H7 (cell line): ENCODE measurements at regions not wholly inside any gene's neighbourhood (a gene's known extent, or its start where the extent isn't known, plus 50 kb on each side); places are given as distances from the start of the nearest gene placed in this dataset.
A peak's percentile ranks its signal among the peaks of the same experiment; 100 is the strongest.

ENCODE experiments used
- DNase-seq: peaks from one replicate; pipeline ENCODE4 v3.0.0; 2012
- H3K27me3 ChIP-seq: 2 replicates; pipeline ENCODE4 v1.6.0; 2011; ENCODE audit warnings: mild to moderate bottlenecking, low read length; ENCODE audit not compliant: control insufficient read depth, insufficient read depth
- H3K36me3 ChIP-seq: replicated peaks from 2 replicates; pipeline ENCODE4 v1.5.1; 2011; ENCODE audit warnings: low read length; ENCODE audit not compliant: control insufficient read depth, insufficient read depth
- H3K4me3 ChIP-seq: 2 replicates; pipeline ENCODE4 v1.5.1; 2011; ENCODE audit warnings: low read depth, mild to moderate bottlenecking, control low read depth, low read length, moderate library complexity; ENCODE audit not compliant: insufficient read depth

- H3K27me3 ChIP-seq = no peaks in the 10 kb centered on the region
- no peaks in the 10 kb centered on the region for H3K36me3 ChIP-seq
- DNase-seq = no peak
- H3K4me3 ChIP-seq = no peak overlapping the region
Observed at GRCh38 chr2:84052043-84052442, 407.0 kb downstream of the SUCLG1 start.

GRCh38 chr2:84048964-84049363 lies 410.1 kb downstream of the SUCLG1 start:
- Histone ChIP-seq H3K4me3 (no peak overlapping the region), H3K27me3 (no peaks in the 10 kb centered on the region), H3K36me3 (no peaks in the 10 kb centered on the region)
- no peak for DNase-seq

- Histone ChIP-seq H3K36me3 (no peaks in the 10 kb centered on the region), H3K27me3 (no peaks in the 10 kb centered on the region), H3K4me3 (no peak overlapping the region)
- DNase-seq = no peak
Observed at GRCh38 chr2:84041506-84041905, 417.6 kb downstream of the SUCLG1 start.

DNA sequence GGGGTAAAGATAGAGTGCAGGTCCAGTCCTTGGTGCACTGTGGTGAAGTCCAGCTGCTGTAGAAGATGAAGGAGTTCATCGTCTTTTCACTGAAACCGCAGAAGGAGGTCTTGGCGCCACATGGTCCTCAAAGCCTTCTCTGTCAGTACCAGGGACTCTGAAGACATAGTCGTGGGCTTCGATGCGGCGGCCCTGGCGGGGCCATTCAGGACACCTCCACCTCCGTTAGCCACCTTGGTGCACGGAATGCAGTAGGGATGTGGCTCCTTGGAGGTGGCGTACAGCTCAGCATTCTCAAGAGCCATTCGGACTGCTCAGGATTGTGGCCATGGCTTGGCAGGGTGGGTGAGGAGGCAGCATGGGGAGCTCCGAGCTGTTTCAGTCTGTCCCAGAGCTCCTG lies 418.8 kb downstream of the SUCLG1 start:
- Histone ChIP-seq H3K4me3 (no peak overlapping the region), H3K27me3 (no peaks in the 10 kb centered on the region), H3K36me3 (no peaks in the 10 kb centered on the region)
- no peak for DNase-seq

GRCh38 chr2:84038866-84039265 lies 420.2 kb downstream of the SUCLG1 start:
- Histone ChIP-seq H3K36me3 (no peaks in the 10 kb centered on the region), H3K27me3 (no peaks in the 10 kb centered on the region), H3K4me3 (no peak overlapping the region)
- no peak for DNase-seq

DNA sequence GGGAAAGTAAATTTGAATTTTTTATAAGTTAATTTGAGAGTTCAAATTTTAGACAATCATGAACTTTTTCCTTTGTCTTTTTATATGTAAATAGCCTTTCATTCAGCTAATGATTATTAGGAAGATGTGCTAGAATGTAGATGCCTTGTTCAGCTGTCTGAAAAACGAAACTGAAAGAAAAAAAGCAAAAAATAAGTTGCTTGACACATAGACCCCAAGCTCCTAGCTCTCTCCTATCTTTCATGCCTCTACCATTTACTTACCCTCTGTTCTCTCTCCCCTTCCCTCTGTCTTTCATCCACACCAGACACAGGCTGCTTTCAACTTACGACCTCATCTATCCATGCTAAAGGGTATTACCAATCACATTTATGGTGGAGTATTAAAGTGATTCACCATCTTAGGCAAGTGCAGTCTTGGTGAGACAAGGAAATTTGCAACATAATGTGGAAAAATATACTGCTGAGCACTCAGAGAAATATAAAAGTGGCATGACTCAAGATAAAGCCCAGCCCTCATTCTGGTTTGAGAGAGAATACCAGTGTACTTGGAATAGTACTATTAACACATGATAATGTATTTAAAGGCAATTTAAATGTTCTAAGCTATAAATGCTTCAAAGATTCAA lies 425.6 kb downstream of the SUCLG1 start:
- DNase-seq = no peak

GRCh38 chr2:84031312-84032050 lies 427.6 kb downstream of the SUCLG1 start:
- no peak for DNase-seq
- no peaks in the 10 kb centered on the region for H3K36me3 ChIP-seq
- no peak overlapping the region for H3K4me3 ChIP-seq
- H3K27me3 ChIP-seq = no peaks in the 10 kb centered on the region

More for the DNA sequence above, 425.6 kb downstream of the SUCLG1 start:
- no peaks in the 10 kb centered on the region for H3K27me3 ChIP-seq
- no peak overlapping the region for H3K4me3 ChIP-seq
- H3K36me3 ChIP-seq = no peaks in the 10 kb centered on the region

DNA sequence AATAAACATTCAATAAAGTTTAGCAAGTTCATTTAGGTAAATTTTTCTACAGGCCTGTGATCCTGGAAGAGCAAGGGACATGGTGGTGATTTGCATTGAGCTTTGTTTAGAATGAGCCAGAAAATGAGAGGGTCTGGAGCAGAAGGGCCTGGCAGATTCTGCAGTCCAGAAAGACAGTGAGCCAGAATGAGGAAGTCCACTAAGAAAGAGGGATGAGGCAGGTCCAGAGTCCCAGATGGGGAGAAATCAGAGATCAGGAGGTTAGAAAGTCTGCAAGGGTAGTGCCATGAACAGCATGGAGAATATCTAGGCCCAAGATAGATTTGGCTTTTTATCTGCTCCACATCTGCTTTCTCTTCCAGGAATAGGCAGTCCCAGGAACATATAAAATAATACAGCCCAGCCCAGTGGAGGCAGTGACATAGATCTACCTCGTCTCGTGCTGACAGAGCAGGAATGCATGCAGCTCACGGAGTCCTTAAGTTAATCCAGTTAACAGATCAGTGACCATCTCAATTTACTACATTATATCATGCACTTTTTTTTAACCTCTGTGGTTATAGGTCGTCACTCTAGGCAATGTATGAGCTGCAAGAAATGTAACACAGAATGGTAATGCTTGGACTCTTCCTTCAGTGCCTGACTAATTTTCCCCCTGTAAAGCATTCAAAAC lies 429.0 kb downstream of the SUCLG1 start:
- no peaks in the 10 kb centered on the region for H3K27me3 ChIP-seq
- H3K4me3 ChIP-seq = no peak overlapping the region
- no peak for DNase-seq
- no peaks in the 10 kb centered on the region for H3K36me3 ChIP-seq

DNA sequence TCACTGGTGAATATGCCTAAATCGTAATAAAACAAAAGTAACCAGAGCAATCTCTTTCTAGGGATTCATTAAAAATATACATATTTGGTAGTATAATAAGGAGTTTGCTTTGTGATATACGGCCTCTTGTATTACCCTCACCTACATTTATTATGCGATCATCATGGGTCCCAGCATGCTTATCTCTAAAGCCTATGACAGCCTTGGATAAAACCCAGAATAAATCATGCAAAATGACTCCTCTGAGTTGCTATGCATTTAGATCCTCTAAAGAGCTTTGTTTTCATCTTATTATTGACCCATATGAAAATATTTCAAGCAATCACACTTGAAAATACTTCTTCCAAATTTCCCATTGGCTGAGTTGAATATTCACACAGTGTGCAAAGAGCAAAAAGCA lies 432.3 kb downstream of the SUCLG1 start:
- H3K36me3 ChIP-seq = no peaks in the 10 kb centered on the region
- no peak overlapping the region for H3K4me3 ChIP-seq
- no peak for DNase-seq
- H3K27me3 ChIP-seq = no peaks in the 10 kb centered on the region

GRCh38 chr2:84022810-84023431 lies 436.2 kb downstream of the SUCLG1 start:
- H3K4me3 ChIP-seq = no peak overlapping the region
- H3K36me3 ChIP-seq = no peaks in the 10 kb centered on the region
- no peaks in the 10 kb centered on the region for H3K27me3 ChIP-seq
- DNase-seq = peak; percentile 18

DNA sequence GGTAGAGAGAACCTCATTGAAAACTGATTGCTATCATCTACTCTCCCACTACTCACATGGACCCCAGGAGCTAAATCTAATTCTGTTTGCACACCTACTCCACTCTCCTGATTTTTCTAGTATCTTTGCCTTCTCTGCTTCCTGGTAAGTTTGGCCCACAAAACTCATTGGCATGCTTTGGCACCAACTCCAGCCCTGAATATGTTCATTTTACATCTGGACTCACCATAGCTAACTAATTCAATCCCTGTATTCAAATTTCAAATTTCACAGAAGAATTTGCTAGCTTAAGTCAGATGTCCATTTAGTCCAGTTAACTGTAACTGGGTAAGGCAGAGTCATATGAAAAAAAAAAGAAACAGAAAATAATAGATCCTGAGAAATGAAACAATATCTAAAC lies 442.1 kb downstream of the SUCLG1 start:
- no peaks in the 10 kb centered on the region for H3K27me3 ChIP-seq
- H3K36me3 ChIP-seq = no peaks in the 10 kb centered on the region
- no peak for DNase-seq
- no peak overlapping the region for H3K4me3 ChIP-seq

DNA sequence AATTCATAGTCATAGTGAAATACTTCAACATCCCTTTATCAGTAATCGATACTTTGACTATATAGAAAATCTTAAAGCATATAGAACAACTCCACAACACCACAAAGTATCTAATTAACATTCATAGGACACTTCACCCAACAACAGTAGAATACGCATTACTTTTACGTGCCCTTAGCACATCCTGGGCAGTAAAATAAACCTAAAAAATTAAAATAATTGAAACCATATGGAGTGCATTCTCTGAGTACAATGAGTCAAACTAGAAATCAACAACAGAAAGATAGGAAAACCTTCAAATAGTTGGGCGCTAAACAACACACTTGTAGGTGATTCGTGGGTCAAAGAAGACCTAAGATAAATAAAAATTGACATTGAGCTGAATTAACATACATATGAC lies 442.9 kb downstream of the SUCLG1 start:
- H3K4me3 ChIP-seq = no peak overlapping the region

DNA sequence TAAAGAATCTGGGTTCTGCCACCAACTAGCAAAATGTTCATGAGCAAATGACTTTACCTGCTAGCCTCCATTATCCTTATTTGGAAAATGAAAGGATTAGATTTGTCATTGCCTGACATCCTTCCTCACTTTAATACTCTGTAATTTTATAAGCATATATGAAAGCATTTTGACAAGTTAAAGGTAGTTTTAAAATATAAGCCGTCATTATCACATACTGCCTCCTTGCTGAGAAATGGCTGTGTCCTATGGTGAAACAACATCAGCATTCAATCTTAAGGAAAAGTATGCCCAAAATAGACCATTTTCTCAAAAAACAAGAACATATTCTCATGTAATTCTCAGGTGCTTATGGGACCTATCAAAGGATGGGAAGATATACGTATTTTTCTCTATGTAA lies 461.2 kb downstream of the SUCLG1 start:
- H3K4me3 ChIP-seq = no peak overlapping the region
- no peak for DNase-seq
- H3K27me3 ChIP-seq = no peaks in the 10 kb centered on the region
- H3K36me3 ChIP-seq = no peaks in the 10 kb centered on the region

More for the DNA sequence above, 442.9 kb downstream of the SUCLG1 start:
- no peak for DNase-seq
- Histone ChIP-seq H3K27me3 (no peaks in the 10 kb centered on the region), H3K36me3 (no peaks in the 10 kb centered on the region)

DNA sequence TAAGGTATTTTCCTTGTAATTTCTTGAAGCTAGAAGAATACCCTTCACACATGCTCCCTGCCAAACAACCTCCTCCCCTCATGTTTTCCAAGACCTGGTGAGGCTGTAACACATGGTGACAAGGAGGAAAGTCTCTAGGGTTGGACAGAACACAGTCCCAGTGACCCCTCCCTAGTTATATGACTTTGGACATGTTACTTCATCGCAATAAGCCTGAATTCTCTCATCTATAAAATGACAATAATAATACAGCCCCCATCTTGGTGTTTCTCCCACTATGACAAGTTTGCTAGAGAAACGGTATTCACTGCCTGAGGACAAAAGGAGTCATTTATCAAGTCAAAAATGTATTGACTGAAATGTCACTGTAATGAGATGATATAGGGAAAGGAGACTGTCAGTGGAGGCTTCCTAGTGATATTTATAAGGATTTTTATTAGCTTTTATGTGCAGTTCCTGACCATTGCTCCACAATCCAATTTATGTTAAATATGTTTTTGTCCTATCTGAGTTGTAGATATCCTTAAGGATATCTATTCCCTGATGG lies 464.4 kb downstream of the SUCLG1 start:
- no peak overlapping the region for H3K4me3 ChIP-seq
- no peaks in the 10 kb centered on the region for H3K27me3 ChIP-seq
- DNase-seq = no peak
- no peaks in the 10 kb centered on the region for H3K36me3 ChIP-seq
